CD14-positive monocyte (primary cell): ENCODE measurements at regions not wholly inside any gene's neighbourhood (a gene's known extent, or its start where the extent isn't known, plus 50 kb on each side); places are given as distances from the start of the nearest gene placed in this dataset.

Experiments used
- DNase-seq, 3 donors: peaks; one replicate each; pipeline ENCODE4 v3.0.0-alpha.2; 2011 to 2022
- H2AFZ ChIP-seq: 2 replicates; pipeline ENCODE4 v1.6.0; 2012; ENCODE audit warnings: mild to moderate bottlenecking, low read depth, low read length, inconsistent platforms; ENCODE audit not compliant: insufficient read depth, poor library complexity, severe bottlenecking
- H3K27ac ChIP-seq, 2 donors: 1 replicate in 1 of 2; 2 replicates in 1 of 2; pipeline ENCODE4 v1.5.1; 2012 to 2013; ENCODE audit warnings: low read length in 2 of 2, control low read depth in 1 of 2, inconsistent platforms in 1 of 2, low read depth in 1 of 2, mild to moderate bottlenecking in 1 of 2
- H3K27me3 ChIP-seq, 2 donors: one replicate each; pipeline versions ENCODE4 v1.6.0 to v1.6.1; 2011 to 2013; ENCODE audit warnings: low read length in 2 of 2; ENCODE audit not compliant: control insufficient read depth in 2 of 2, insufficient read depth in 2 of 2
- H3K36me3 ChIP-seq, 2 donors: replicated peaks in 1 of 2; 1 replicate in 1 of 2; 2 replicates in 1 of 2; pipeline versions ENCODE4 v1.5.1 to v1.6.1; 2012 to 2013; ENCODE audit warnings: low read length in 2 of 2, control low read depth in 1 of 2, inconsistent platforms in 1 of 2, mild to moderate bottlenecking in 1 of 2; ENCODE audit not compliant: insufficient read depth in 2 of 2, control insufficient read depth in 1 of 2
- H3K4me1 ChIP-seq, 2 donors: 1 replicate in 1 of 2; 2 replicates in 1 of 2; pipeline versions ENCODE4 v1.5.1 to v1.6.1; 2012 to 2013; ENCODE audit warnings: low read length in 2 of 2, control low read depth in 1 of 2, inconsistent platforms in 1 of 2, mild to moderate bottlenecking in 1 of 2, moderate library complexity in 1 of 2; ENCODE audit not compliant: insufficient read depth in 2 of 2, control insufficient read depth in 1 of 2
- H3K4me2 ChIP-seq: replicated peaks from 2 replicates; pipeline ENCODE3; 2012; ENCODE audit warnings: low read length, moderate library complexity, mild to moderate bottlenecking; ENCODE audit not compliant: poor library complexity, severe bottlenecking; ENCODE audit errors: extremely low read depth
- H3K4me3 ChIP-seq, 3 experiments: fragments of 200-600 bp in 1 of 3; sonication (generic) in 1 of 3; replicated peaks in 1 of 3; 1 replicate in 2 of 3; 2 replicates in 1 of 3; pipeline ENCODE4 v1.5.1; 2011 to 2013; ENCODE audit warnings: low read length in 3 of 3, mild to moderate bottlenecking in 3 of 3, control low read depth in 2 of 3, low read depth in 2 of 3, inconsistent platforms in 1 of 3, moderate library complexity in 1 of 3
- H3K79me2 ChIP-seq: 2 replicates; pipeline ENCODE4 v1.6.0; 2012; ENCODE audit warnings: mild to moderate bottlenecking, control low read depth, inconsistent platforms, low read length, moderate library complexity; ENCODE audit not compliant: insufficient read depth
- H3K9ac ChIP-seq: 2 replicates; pipeline ENCODE4 v1.6.0; 2017; ENCODE audit warnings: low read length, mild to moderate bottlenecking; ENCODE audit not compliant: insufficient read depth, poor library complexity, severe bottlenecking
- H3K9me3 ChIP-seq, 2 donors: replicated peaks in 1 of 2; 1 replicate in 1 of 2; 2 replicates in 1 of 2; pipeline versions ENCODE4 v1.5.1 to v1.6.1; 2012 to 2013; ENCODE audit warnings: low read length in 2 of 2, control low read depth in 1 of 2; ENCODE audit not compliant: control insufficient read depth in 1 of 2, insufficient read depth in 1 of 2
- H4K20me1 ChIP-seq: 2 replicates; pipeline ENCODE4 v1.6.0; 2012; ENCODE audit warnings: mild to moderate bottlenecking, low read length, control low read depth, moderate library complexity; ENCODE audit not compliant: insufficient read depth
- H3K27ac Mint-ChIP-seq, 7 donors: one replicate each; pipeline ENCODE4 v1.8.0; 2020; ENCODE audit warnings: mild to moderate bottlenecking in 7 of 7, mixed read lengths in 7 of 7, moderate library complexity in 6 of 7, inconsistent platforms in 2 of 7
- H3K27me3 Mint-ChIP-seq, 3 donors: one replicate each; pipeline ENCODE4 v1.8.0; 2021 to 2022; ENCODE audit warnings: low read depth in 3 of 3, mild to moderate bottlenecking in 3 of 3, mixed read lengths in 3 of 3, moderate library complexity in 3 of 3, inconsistent platforms in 1 of 3
- H3K36me3 Mint-ChIP-seq, 2 donors: one replicate each; pipeline ENCODE4 v1.8.0; 2020; ENCODE audit warnings: mixed read lengths in 2 of 2, inconsistent platforms in 1 of 2, mild to moderate bottlenecking in 1 of 2
- H3K4me1 Mint-ChIP-seq: one replicate; pipeline ENCODE4 v1.8.0; 2020; ENCODE audit warnings: mild to moderate bottlenecking, mixed read lengths
- H3K4me3 Mint-ChIP-seq, 2 donors: one replicate each; pipeline ENCODE4 v1.8.0; 2020; ENCODE audit warnings: mild to moderate bottlenecking in 2 of 2, mixed read lengths in 2 of 2, moderate library complexity in 1 of 2
- H3K9me3 Mint-ChIP-seq, 7 donors: one replicate each; pipeline ENCODE4 v1.8.0; 2020 to 2022; ENCODE audit warnings: mixed read lengths in 7 of 7, mild to moderate bottlenecking in 6 of 7, moderate library complexity in 6 of 7, inconsistent platforms in 2 of 7
- CTCF ChIP-seq: fragments of 200-600 bp; IDR thresholded peaks from one replicate; pipeline ENCODE4 v1.8.0; 2022; ENCODE audit warnings: antibody characterized with exemption, mild to moderate bottlenecking
- WGBS: methylation state at CpG from one replicate; pipeline ENCODE4 v1.1.5; 2013; ENCODE audit warnings: missing lambda C conversion rate; ENCODE audit not compliant: insufficient coverage; 5-methylcytosine and 5-hydroxymethylcytosine counted together
- intact Hi-C, 2 donors: fragments of 100-400 bp; cut with micrococcal nuclease; formaldehyde crosslinking; loops; one replicate each; pipeline versions ENCODE4 v1.15.0 to v1.15.1; 2023

- no peak for DNase-seq
- no peak for TF ChIP-seq CTCF
- WGBS = 97% methylated on average over 4 of the region's 5 CpGs
- Histone ChIP-seq H3K27ac (no peak overlapping the region), H3K27me3 (no peaks in the 10 kb centered on the region), H3K9ac (no peak overlapping the region), H3K4me1 (no peaks in the 10 kb centered on the region), H4K20me1 (no peaks in the 10 kb centered on the region), H2AFZ (no peak overlapping the region), H3K4me2 (no peak overlapping the region), H3K79me2 (no peaks in the 10 kb centered on the region), H3K4me3 (no peak overlapping the region), H3K36me3 (no peaks in the 10 kb centered on the region), H3K9me3 (no peaks in the 10 kb centered on the region)
- Mint-ChIP-seq H3K4me1 (no peaks in the 10 kb centered on the region), H3K27me3 (no peaks in the 10 kb centered on the region), H3K4me3 (no peak overlapping the region), H3K9me3 (peaks cover 0 to 3% (median 0%) of the 10 kb centered on the region in 7 donors), H3K36me3 (no peaks in the 10 kb centered on the region), H3K27ac (no peak overlapping the region)
- intact Hi-C loops = no loop called here
Measured at GRCh38 chr13:90880790-90881189, 466.7 kb upstream of the MIR17HG start.

GRCh38 chr13:90882551-90882950 lies 464.9 kb upstream of the MIR17HG start:
- Mint-ChIP-seq H3K27me3 (no peaks in the 10 kb centered on the region), H3K4me1 (no peaks in the 10 kb centered on the region), H3K4me3 (no peak overlapping the region), H3K36me3 (no peaks in the 10 kb centered on the region), H3K27ac (no peak overlapping the region), H3K9me3 (peaks cover 0 to 4% (median 0%) of the 10 kb centered on the region in 7 donors)
- Histone ChIP-seq H3K27me3 (no peaks in the 10 kb centered on the region), H3K79me2 (no peaks in the 10 kb centered on the region), H3K9ac (no peak overlapping the region), H3K36me3 (no peaks in the 10 kb centered on the region), H3K4me1 (no peaks in the 10 kb centered on the region), H3K4me2 (no peak overlapping the region), H3K4me3 (no peak overlapping the region), H3K9me3 (no peaks in the 10 kb centered on the region), H3K27ac (no peak overlapping the region), H2AFZ (no peak overlapping the region), H4K20me1 (no peaks in the 10 kb centered on the region)
- intact Hi-C loops = no loop called here
- no peak for TF ChIP-seq CTCF
- no CpG with 5 or more reads among the region's 6 CpGs for WGBS
- no peak for DNase-seq
